Endothelial cell (in vitro differentiated cells): ENCODE measurements at regions not wholly inside any gene's neighbourhood (a gene's known extent, or its start where the extent isn't known, plus 50 kb on each side); places are given as distances from the start of the nearest gene placed in this dataset.
A peak's percentile ranks its signal among the peaks of the same experiment; 100 is the strongest.

Experiments used
- DNase-seq: peaks from one replicate; pipeline ENCODE4 v3.0.0; 2021; ENCODE audit warnings: low spot score
- H3K27ac Mint-ChIP-seq: one replicate; pipeline ENCODE4 v1.8.0; 2021; ENCODE audit warnings: mixed read lengths, inconsistent platforms; ENCODE audit not compliant: unreplicated experiment
- H3K27me3 Mint-ChIP-seq: one replicate; pipeline ENCODE4 v1.8.0; 2021; ENCODE audit warnings: mild to moderate bottlenecking, moderate library complexity, mixed read lengths, inconsistent platforms; ENCODE audit not compliant: unreplicated experiment
- H3K36me3 Mint-ChIP-seq: one replicate; pipeline ENCODE4 v1.8.0; 2021; ENCODE audit warnings: mild to moderate bottlenecking, low read depth, mixed read lengths, inconsistent platforms; ENCODE audit not compliant: unreplicated experiment
- H3K4me1 Mint-ChIP-seq: one replicate; pipeline ENCODE4 v1.8.0; 2021; ENCODE audit warnings: mild to moderate bottlenecking, mixed read lengths, inconsistent platforms; ENCODE audit not compliant: unreplicated experiment
- H3K4me3 Mint-ChIP-seq: one replicate; pipeline ENCODE4 v1.8.0; 2021; ENCODE audit warnings: mild to moderate bottlenecking, mixed read lengths, inconsistent platforms; ENCODE audit not compliant: unreplicated experiment
- H3K9me3 Mint-ChIP-seq: one replicate; pipeline ENCODE4 v1.8.0; 2021; ENCODE audit warnings: mixed read lengths, inconsistent platforms; ENCODE audit not compliant: unreplicated experiment
- CTCF ChIP-seq: fragments of 200-600 bp; sonication (generic); IDR thresholded peaks from one replicate; pipeline ENCODE4 v1.5.0; 2021; ENCODE audit warnings: antibody characterized with exemption; ENCODE audit not compliant: unreplicated experiment

DNA sequence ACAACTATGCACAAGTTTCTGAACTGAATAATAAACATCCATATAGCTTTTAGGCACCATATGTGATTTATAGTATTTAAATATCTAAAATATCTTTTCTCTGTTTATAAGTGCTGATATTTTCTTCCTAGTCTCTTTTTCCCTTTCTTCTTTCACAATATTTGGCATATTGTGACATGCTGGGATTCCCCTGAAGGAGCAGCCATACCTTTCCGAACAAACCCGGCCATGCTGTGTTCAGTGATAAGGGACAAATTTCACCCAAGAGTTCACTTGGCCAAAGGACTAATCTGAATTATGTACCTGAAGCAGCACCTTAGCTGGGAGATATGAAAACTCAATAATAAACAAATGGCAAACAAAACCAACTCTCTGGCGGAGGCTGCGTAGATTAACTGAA, 250.8 kb downstream of the RDH14 start:
- no peaks in the 10 kb centered on the region for H3K27me3 Mint-ChIP-seq
- no peak for TF ChIP-seq CTCF
- no peak for DNase-seq
- no peaks in the 10 kb centered on the region for H3K4me1 Mint-ChIP-seq
- H3K9me3 Mint-ChIP-seq = no peaks in the 10 kb centered on the region
- no peaks in the 10 kb centered on the region for H3K36me3 Mint-ChIP-seq
- H3K4me3 Mint-ChIP-seq = no peak overlapping the region
- no peak overlapping the region for H3K27ac Mint-ChIP-seq

- H3K9me3 Mint-ChIP-seq = no peaks in the 10 kb centered on the region
- no peaks in the 10 kb centered on the region for H3K27me3 Mint-ChIP-seq
- no peak for TF ChIP-seq CTCF
- no peaks in the 10 kb centered on the region for H3K36me3 Mint-ChIP-seq
- DNase-seq = no peak
- H3K27ac Mint-ChIP-seq = no peak overlapping the region
- H3K4me1 Mint-ChIP-seq = no peaks in the 10 kb centered on the region
- H3K4me3 Mint-ChIP-seq = no peak overlapping the region
Measured at GRCh38 chr2:18309188-18309587, 251.3 kb downstream of the RDH14 start.

DNA sequence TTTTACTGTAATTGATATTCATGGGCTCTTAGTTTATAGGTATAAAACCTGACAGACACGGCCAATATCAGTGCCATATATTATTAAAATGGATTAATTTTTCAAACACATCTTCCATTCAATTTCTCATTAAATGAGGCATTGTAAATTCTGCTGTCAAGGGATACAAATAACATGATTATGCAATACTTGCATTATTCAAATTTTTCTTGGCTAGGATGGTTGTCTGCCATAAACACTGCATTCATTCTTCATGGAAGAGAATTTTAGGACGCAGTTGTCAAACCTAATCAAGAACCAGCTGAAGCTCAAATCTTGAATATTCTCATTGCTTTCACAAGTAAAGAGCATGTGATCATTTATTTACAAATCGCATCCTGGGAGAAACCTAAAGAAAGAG, 255.6 kb downstream of the RDH14 start:
- H3K27me3 Mint-ChIP-seq = no peaks in the 10 kb centered on the region

DNA sequence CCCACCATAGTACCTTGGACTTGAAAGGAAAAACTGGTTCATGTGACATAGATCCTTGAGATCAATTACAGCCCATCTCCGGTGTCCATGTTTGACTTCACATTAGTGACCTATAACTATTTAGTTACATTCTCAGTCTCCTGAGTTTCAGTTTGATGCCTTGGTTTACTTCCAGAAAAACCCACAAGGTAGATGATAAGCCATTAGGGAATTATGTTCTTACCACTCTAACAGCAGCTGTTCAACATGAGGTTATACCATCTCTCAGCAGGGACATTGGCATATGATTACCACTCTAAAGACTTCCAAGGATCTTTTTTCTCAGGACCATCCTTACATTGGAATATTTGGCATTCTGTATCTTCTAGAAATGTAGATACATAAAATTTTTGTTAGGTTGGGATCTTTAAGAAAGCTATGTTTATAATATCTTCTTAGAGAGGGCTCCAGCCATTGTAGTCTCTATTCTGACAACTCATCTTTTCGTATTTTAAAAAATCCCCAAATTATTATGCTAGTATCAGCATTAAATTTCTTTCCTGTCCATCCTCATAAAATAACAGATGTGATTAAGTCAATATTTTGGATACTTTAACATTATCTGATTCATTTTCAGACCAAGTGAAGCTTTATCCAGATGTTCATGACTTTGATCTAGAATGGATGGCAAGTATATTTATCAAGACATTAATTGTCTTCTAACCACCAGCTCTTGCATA, 258.9 kb downstream of the RDH14 start:
- Mint-ChIP-seq H3K4me3 (no peak overlapping the region), H3K36me3 (no peaks in the 10 kb centered on the region), H3K27ac (no peak overlapping the region), H3K27me3 (peaks cover 2% of the 10 kb centered on the region), H3K4me1 (peaks cover 4% of the 10 kb centered on the region), H3K9me3 (no peaks in the 10 kb centered on the region)
- no peak for DNase-seq
- no peak for TF ChIP-seq CTCF

More for the DNA sequence above, 255.6 kb downstream of the RDH14 start:
- Mint-ChIP-seq H3K4me1 (no peaks in the 10 kb centered on the region), H3K9me3 (no peaks in the 10 kb centered on the region), H3K27ac (no peak overlapping the region), H3K36me3 (no peaks in the 10 kb centered on the region), H3K4me3 (no peak overlapping the region)
- DNase-seq = no peak
- no peak for TF ChIP-seq CTCF

DNA sequence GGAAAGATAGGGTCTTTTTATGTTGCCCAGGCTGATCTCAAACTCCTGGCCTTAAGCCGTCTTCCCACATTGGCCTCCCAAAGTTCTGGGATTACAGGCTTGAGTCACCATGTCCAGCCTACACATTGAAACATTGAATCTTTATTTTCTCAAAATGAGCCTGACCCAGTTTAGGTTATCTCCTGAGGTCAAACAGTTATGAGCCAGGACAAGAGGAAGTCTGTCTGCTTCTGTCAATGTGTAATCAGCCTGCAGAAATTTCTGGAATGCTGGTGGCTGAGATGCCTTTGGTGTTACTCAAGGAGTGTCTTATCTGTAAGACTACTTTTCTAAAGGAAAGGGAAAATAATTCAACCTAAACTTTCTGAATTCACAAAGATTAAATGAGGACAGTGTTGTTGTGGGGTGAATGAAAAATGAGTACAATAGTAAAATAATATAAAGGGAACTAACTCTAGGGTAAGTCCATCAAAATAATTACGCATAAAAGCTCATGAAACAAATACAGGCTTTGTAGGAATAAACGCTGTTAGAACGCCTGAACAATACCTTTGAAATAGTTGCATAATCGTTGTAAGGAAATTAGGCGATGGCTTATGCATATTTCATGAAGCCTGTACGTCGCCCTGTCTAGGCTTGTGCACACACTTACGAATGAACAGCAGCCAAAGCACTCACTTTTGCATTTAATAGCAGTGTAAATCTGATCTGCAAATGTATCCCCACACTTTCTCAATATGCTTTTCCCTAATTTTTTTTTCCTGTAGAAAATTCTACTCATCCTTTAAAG, 260.8 kb downstream of the RDH14 start:
- TF ChIP-seq CTCF = no peak
- no peaks in the 10 kb centered on the region for H3K9me3 Mint-ChIP-seq
- H3K36me3 Mint-ChIP-seq = no peaks in the 10 kb centered on the region
- H3K27me3 Mint-ChIP-seq = peaks cover 2% of the 10 kb centered on the region
- DNase-seq = peak; percentile 15
- peaks cover 4% of the 10 kb centered on the region for H3K4me1 Mint-ChIP-seq
- no peak overlapping the region for H3K4me3 Mint-ChIP-seq
- peak overlapping the region; percentile 83 for H3K27ac Mint-ChIP-seq
